OCI-LY7 (cell line): ENCODE measurements at regions not wholly inside any gene's neighbourhood (a gene's known extent, or its start where the extent isn't known, plus 50 kb on each side); places are given as distances from the start of the nearest gene placed in this dataset.

Experiments
- BruUV-seq: library from RNA; stranded (reverse); fragments of 400-500 nt; replicated peaks from 2 replicates; lab custom pipeline; 2021; lab: Mats Ljungman, UMichigan
- CTCF ChIA-PET: fragments of 300-600 bp; sonication (Branson Sonifier 250); formaldehyde crosslinking; loops from one replicate; lab custom pipeline; 2022; ENCODE audit warnings: antibody characterized with exemption; ENCODE audit not compliant: unreplicated experiment; lab: Charles Lee
- POLR2A ChIA-PET: fragments of 300-600 bp; sonication (Branson Sonifier 250); formaldehyde crosslinking; loops from one replicate; lab custom pipeline; 2022; ENCODE audit warnings: antibody characterized with exemption; lab: Charles Lee
- DNase-seq: peaks from one replicate; pipeline ENCODE4 v3.0.0-alpha.2; 2015; ENCODE audit warnings: low spot score
- H2AFZ ChIP-seq: fragments of 200-600 bp; sonication (generic), shearing (Covaris generic); 2 replicates; pipeline ENCODE4 v1.6.1; 2014; ENCODE audit warnings: mild to moderate bottlenecking, antibody characterized with exemption, low read length, moderate library complexity
- H3K27ac ChIP-seq: fragments of 200-600 bp; sonication (generic); 2 replicates; pipeline ENCODE4 v1.5.1; 2014; ENCODE audit warnings: mixed run types, low read depth, mild to moderate bottlenecking, moderate library complexity, low read length, inconsistent platforms; ENCODE audit not compliant: poor library complexity, severe bottlenecking
- H3K36me3 ChIP-seq: fragments of 200-600 bp; sonication (generic); 2 replicates; pipeline ENCODE4 v1.6.1; 2014; ENCODE audit warnings: mild to moderate bottlenecking, antibody characterized with exemption, low read length, moderate library complexity, mixed read lengths; ENCODE audit not compliant: insufficient read depth
- H3K4me1 ChIP-seq: fragments of 200-600 bp; sonication (generic); 2 replicates; pipeline ENCODE4 v1.5.1; 2014; ENCODE audit warnings: mild to moderate bottlenecking, low read length; ENCODE audit not compliant: insufficient read depth, poor library complexity, severe bottlenecking
- H3K4me2 ChIP-seq: fragments of 200-600 bp; sonication (generic); 2 replicates; pipeline ENCODE4 v1.6.1; 2014; ENCODE audit warnings: mild to moderate bottlenecking, low read length
- H3K4me3 ChIP-seq: fragments of 200-600 bp; sonication (generic); 2 replicates; pipeline ENCODE4 v1.5.1; 2014; ENCODE audit warnings: mild to moderate bottlenecking, low read depth, low read length; ENCODE audit not compliant: poor library complexity, severe bottlenecking
- H3K79me2 ChIP-seq: fragments of 200-600 bp; sonication (generic); 2 replicates; pipeline ENCODE4 v1.6.1; 2016; ENCODE audit warnings: low read depth, mild to moderate bottlenecking, low read length, moderate library complexity, mixed read lengths; ENCODE audit not compliant: insufficient read depth
- H3K9me2 ChIP-seq: fragments of 200-600 bp; sonication (generic); 2 replicates; pipeline ENCODE4 v1.6.1; 2016; ENCODE audit warnings: mild to moderate bottlenecking, low read length, mixed read lengths; ENCODE audit not compliant: insufficient read depth
- H3K9me3 ChIP-seq: fragments of 200-600 bp; sonication (generic); 2 replicates; pipeline ENCODE4 v1.6.1; 2014; ENCODE audit warnings: mild to moderate bottlenecking, mixed run types, low read length, mixed read lengths
- H4K20me1 ChIP-seq: fragments of 200-600 bp; sonication (generic); 2 replicates; pipeline ENCODE4 v1.6.1; 2014; ENCODE audit warnings: mild to moderate bottlenecking, antibody characterized with exemption, low read length, moderate library complexity, mixed read lengths; ENCODE audit not compliant: insufficient read depth
- EZH2phosphoT487 ChIP-seq: fragments of 200-600 bp; sonication (generic); IDR thresholded peaks from 2 replicates; pipeline ENCODE4 v1.6.1; 2018; ENCODE audit warnings: low read depth, borderline replicate concordance, mild to moderate bottlenecking, mixed run types, antibody characterized with exemption, low read length, moderate library complexity, mixed read lengths
- intact Hi-C: fragments of 100-400 bp; cut with micrococcal nuclease; formaldehyde crosslinking; loops from one replicate; pipeline ENCODE4 v1.10.0; 2022; ENCODE audit not compliant: unreplicated experiment
- TF ChIP-seq, protein P1 (sequence below): fragments of 200-600 bp; sonication (generic); conservative IDR thresholded peaks from 2 replicates; pipeline ENCODE4 v1.5.1; 2014; ENCODE audit warnings: mild to moderate bottlenecking, antibody characterized with exemption, low read length, moderate library complexity, mixed read lengths

DNA sequence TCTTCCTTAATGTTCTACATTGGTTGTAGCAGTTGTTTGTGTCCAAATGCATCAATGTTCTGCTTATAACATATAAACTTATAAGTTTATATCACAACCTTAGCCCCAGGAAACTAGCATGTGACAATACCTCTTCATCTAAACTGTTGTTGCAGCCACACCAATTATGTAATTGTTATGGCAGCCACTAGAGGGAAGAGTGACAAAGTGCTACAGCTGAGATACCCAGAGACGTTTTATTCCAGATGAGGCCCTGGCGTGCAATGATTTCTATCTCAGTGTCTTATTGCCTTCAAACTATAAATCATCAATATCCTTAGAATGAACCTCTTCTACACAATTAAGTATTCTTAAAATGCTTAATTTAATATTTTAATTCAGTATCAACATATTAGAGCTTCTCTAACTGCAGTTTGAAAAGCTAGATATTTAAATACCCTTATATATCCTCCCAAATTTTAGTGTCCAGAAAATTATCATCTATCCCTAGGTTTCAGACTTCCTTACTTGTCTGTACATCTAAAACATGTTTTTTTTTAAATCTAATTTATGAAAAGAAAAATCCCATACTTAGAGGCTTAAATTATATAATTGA, 171.6 kb downstream of the PCDH10 start:
- no TSS peak for BruUV-seq

DNA sequence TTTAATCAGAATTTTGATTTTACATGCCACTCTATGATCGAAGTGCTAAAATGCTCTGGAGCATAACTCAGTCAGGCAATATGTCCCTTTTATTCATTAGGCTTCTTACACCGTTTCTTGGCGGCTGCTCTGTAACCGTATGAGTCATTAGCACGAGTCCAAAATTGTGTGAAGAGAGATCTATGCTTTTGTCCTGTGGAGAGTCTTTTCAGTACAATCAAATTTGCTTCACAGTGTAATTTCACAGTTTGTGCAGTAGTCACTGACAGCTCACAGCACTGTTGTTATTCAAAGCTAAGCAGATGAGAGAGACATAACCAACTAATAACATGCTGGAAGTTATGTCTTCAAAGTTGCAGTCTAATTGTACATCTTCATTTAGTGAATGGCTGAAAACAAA, 167.8 kb downstream of the PCDH10 start:
- POLR2A ChIA-PET = no interaction called here
- Histone ChIP-seq H3K9me3 (no peaks in the 10 kb centered on the region), H4K20me1 (no peaks in the 10 kb centered on the region), H3K27ac (no peak overlapping the region), H3K79me2 (no peaks in the 10 kb centered on the region), H3K4me3 (no peak overlapping the region), H3K9me2 (no peaks in the 10 kb centered on the region), H3K36me3 (no peaks in the 10 kb centered on the region), H3K4me1 (no peaks in the 10 kb centered on the region), H2AFZ (no peak overlapping the region), H3K4me2 (no peak overlapping the region)
- DNase-seq = no peak
- CTCF ChIA-PET = no interaction called here
- intact Hi-C loops = no loop called here
- TF ChIP-seq, protein P1, sequence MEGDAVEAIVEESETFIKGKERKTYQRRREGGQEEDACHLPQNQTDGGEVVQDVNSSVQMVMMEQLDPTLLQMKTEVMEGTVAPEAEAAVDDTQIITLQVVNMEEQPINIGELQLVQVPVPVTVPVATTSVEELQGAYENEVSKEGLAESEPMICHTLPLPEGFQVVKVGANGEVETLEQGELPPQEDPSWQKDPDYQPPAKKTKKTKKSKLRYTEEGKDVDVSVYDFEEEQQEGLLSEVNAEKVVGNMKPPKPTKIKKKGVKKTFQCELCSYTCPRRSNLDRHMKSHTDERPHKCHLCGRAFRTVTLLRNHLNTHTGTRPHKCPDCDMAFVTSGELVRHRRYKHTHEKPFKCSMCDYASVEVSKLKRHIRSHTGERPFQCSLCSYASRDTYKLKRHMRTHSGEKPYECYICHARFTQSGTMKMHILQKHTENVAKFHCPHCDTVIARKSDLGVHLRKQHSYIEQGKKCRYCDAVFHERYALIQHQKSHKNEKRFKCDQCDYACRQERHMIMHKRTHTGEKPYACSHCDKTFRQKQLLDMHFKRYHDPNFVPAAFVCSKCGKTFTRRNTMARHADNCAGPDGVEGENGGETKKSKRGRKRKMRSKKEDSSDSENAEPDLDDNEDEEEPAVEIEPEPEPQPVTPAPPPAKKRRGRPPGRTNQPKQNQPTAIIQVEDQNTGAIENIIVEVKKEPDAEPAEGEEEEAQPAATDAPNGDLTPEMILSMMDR = no peak
- no peak for TF ChIP-seq EZH2phosphoT487
- no TSS peak for BruUV-seq

More for the DNA sequence above, 171.6 kb downstream of the PCDH10 start:
- CTCF ChIA-PET = no interaction called here
- TF ChIP-seq, protein P1 = peak; percentile 75
- TF ChIP-seq EZH2phosphoT487 = no peak
- Histone ChIP-seq H3K36me3 (no peaks in the 10 kb centered on the region), H2AFZ (peak overlapping the region; percentile 31; the same call in 1 of the 2 replicates), H3K9me3 (no peaks in the 10 kb centered on the region), H4K20me1 (no peaks in the 10 kb centered on the region), H3K79me2 (no peaks in the 10 kb centered on the region), H3K4me3 (no peak overlapping the region), H3K9me2 (no peaks in the 10 kb centered on the region), H3K27ac (no peak overlapping the region), H3K4me1 (no peaks in the 10 kb centered on the region), H3K4me2 (no peak overlapping the region)
- POLR2A ChIA-PET = no interaction called here
- DNase-seq = peak; percentile 21
- intact Hi-C loops = no loop called here

- ChIA-PET CTCF (no interaction called here), POLR2A (interaction anchor here (0.9 kb wide), 1 partner anchor 13 kb away, joined by 3 read pairs; no protein-coding TSS in a partner anchor)
- intact Hi-C loops = no loop called here
Measured at GRCh38 chr4:133314991-133315390, 165.9 kb downstream of the PCDH10 start.

More at GRCh38 chr4:133314991-133315390, 165.9 kb downstream of the PCDH10 start:
- BruUV-seq = no TSS peak
- TF ChIP-seq, protein P1 = no peak
- no peak for TF ChIP-seq EZH2phosphoT487
- Histone ChIP-seq H3K9me2 (no peaks in the 10 kb centered on the region), H3K4me3 (no peak overlapping the region), H3K9me3 (no peaks in the 10 kb centered on the region), H3K4me2 (no peak overlapping the region), H4K20me1 (no peaks in the 10 kb centered on the region), H3K36me3 (no peaks in the 10 kb centered on the region), H3K79me2 (no peaks in the 10 kb centered on the region), H3K4me1 (no peaks in the 10 kb centered on the region), H2AFZ (no peak overlapping the region), H3K27ac (no peak overlapping the region)
- DNase-seq = no peak
